HL-60 (cell line): ENCODE measurements at regions not wholly inside any gene's neighbourhood (a gene's known extent, or its start where the extent isn't known, plus 50 kb on each side); places are given as distances from the start of the nearest gene placed in this dataset.

ENCODE experiments used
- DNase-seq, 2 experiments: peaks; one replicate each; pipeline ENCODE4 v3.0.0-alpha.2; 2010 to 2020; ENCODE audit warnings: low read depth in 1 of 2, low spot score in 1 of 2
- H3K27ac ChIP-seq: fragments of 250-450 bp; sonication (Bioruptor Pico); replicated peaks from 2 replicates; pipeline ENCODE4 v1.5.1; 2020; ENCODE audit warnings: mild to moderate bottlenecking, moderate library complexity
- H3K27me3 ChIP-seq: fragments of 250-450 bp; sonication (Bioruptor Pico); 2 replicates; pipeline ENCODE4 v1.5.1; 2021; ENCODE audit warnings: mild to moderate bottlenecking, moderate library complexity; ENCODE audit not compliant: insufficient read depth, poor library complexity, severe bottlenecking
- H3K4me3 ChIP-seq: replicated peaks from 2 replicates; pipeline ENCODE4 v1.5.1; 2011; ENCODE audit warnings: mild to moderate bottlenecking, control low read depth, low read length; ENCODE audit not compliant: insufficient read depth
- CTCF ChIP-seq: IDR thresholded peaks from one replicate; pipeline ENCODE4 v1.5.1; 2011; ENCODE audit warnings: low read length, control low read depth, inconsistent platforms; ENCODE audit not compliant: insufficient read depth
- GABPA ChIP-seq: IDR thresholded peaks from 2 replicates; pipeline ENCODE4 v1.6.1; 2012; ENCODE audit warnings: low read depth
- POLR2AphosphoS5 ChIP-seq: IDR thresholded peaks from 2 replicates; pipeline ENCODE4 v1.6.1; 2012; ENCODE audit warnings: low read depth
- REST ChIP-seq: IDR thresholded peaks from 2 replicates; pipeline ENCODE4 v1.6.1; 2012; ENCODE audit warnings: low read depth; ENCODE audit not compliant: insufficient replicate concordance
- SPI1 ChIP-seq: IDR thresholded peaks from 2 replicates; pipeline ENCODE4 v1.6.1; 2012; ENCODE audit warnings: low read depth, mild to moderate bottlenecking, borderline replicate concordance

- no peak overlapping the region for H3K4me3 ChIP-seq
- H3K27ac ChIP-seq, result no peak overlapping the region
- TF ChIP-seq CTCF (no peak), REST (no peak), SPI1 (no peak), POLR2AphosphoS5 (no peak), GABPA (no peak)
- H3K27me3 ChIP-seq, result peaks cover 2% of the 10 kb centered on the region
- DNase-seq, result no peak
Measured at GRCh38 chr12:67917811-67918210, 71.4 kb upstream of the IFNG-AS1 start.

- Histone ChIP-seq H3K27ac (no peak overlapping the region), H3K4me3 (no peak overlapping the region), H3K27me3 (peaks cover 2% of the 10 kb centered on the region)
- TF ChIP-seq REST (no peak), POLR2AphosphoS5 (no peak), SPI1 (no peak), CTCF (no peak), GABPA (no peak)
- no peak for DNase-seq
Measured at GRCh38 chr12:67918441-67918840, 70.8 kb upstream of the IFNG-AS1 start.

- Histone ChIP-seq H3K27ac (no peak overlapping the region), H3K27me3 (peaks cover 2% of the 10 kb centered on the region), H3K4me3 (no peak overlapping the region)
- TF ChIP-seq POLR2AphosphoS5 (no peak), GABPA (no peak), REST (no peak), SPI1 (no peak), CTCF (no peak)
- DNase-seq, result no peak
Measured at GRCh38 chr12:67919406-67919805, 69.8 kb upstream of the IFNG-AS1 start.
